ENCODE measurements at regions not wholly inside any gene's neighbourhood (a gene's known extent, or its start where the extent isn't known, plus 50 kb on each side); places are given as distances from the start of the nearest gene placed in this dataset.

DNA sequence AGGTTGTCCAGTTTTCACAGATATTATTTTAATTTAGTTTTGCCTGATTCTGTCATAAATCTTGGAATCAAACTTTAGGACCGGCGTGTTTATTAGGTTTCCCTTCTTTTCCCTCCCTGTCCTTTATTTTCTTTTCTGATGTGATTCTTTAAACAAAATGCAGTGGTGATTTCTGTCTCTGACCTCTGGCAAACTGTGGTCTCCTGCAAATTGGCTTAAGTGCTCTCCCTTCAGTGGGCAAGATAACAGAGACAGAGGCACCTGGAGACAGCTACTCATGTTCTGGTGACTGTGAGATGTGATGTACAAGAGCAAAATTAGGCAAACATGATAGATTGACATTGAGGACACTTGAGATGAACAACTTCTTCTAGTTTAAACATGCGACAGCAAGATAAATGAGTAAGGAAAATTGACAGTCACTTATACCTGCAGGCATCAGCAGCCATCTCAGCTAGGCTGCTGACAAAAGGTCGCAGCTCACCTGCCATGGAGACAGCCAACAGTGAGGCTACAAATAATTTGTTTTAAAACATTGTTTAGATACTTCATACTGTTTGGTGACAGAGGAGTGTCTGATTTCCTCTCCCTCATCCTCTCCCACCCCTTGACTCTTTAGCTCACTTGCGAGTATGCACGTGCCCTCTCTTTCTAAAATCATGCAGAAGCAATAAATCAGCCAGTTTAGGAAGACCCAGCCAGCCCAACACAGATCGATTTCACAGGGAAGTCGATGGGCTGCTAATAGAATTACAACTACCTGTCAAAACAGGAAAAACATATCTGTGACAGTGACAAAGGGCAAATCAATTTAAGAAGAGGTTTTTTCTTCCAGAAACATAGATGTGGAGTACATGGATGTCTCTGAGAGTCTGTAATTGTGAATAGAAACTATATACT, 63.4 kb upstream of the MAP3K7 start:
- no peaks in the 10 kb centered on the region for H4K20me1 ChIP-seq (ENCODE audit: insufficient read depth, low read length)
- no peaks in the 10 kb centered on the region for H3K79me2 ChIP-seq (ENCODE audit: insufficient read depth, low read length)
- no peak overlapping the region for H3K9ac ChIP-seq (ENCODE audit: insufficient read depth, low read length, poor library complexity, severe bottlenecking)
- no peak overlapping the region for H3K4me2 ChIP-seq (replicated peaks; ENCODE audit: extremely low read depth, low read length, poor library complexity, severe bottlenecking)
- no peak overlapping the region for H3K27ac ChIP-seq (ENCODE audit: low read depth in 1 of 2, low read length in 2 of 2)
- H3K4me1 Mint-ChIP-seq: no peaks in the 10 kb centered on the region
- DNase-seq: no peak
- H3K36me3 Mint-ChIP-seq: no peaks in the 10 kb centered on the region
- no peaks in the 10 kb centered on the region for H3K4me1 ChIP-seq (ENCODE audit: control insufficient read depth in 1 of 2, insufficient read depth in 2 of 2, low read length in 2 of 2)
- H3K9me3 Mint-ChIP-seq: peaks cover 0 to under 1% (median 0%) of the 10 kb centered on the region in 7 donors
- no peak overlapping the region for H3K4me3 ChIP-seq (replicated peaks in 1 of 3; ENCODE audit: low read depth in 2 of 3, low read length in 3 of 3)
- H3K36me3 ChIP-seq (replicated peaks in 1 of 2; ENCODE audit: control insufficient read depth in 1 of 2, insufficient read depth in 2 of 2, low read length in 2 of 2): no peaks in the 10 kb centered on the region
- 62% methylated on average over 2 of the region's 8 CpGs for WGBS (ENCODE audit: insufficient coverage)
- peaks cover 0 to 7% (median 3%) of the 10 kb centered on the region in 3 donors for H3K27me3 Mint-ChIP-seq (ENCODE audit: low read depth in 3 of 3)
- intact Hi-C loops (cut with micrococcal nuclease): no loop called here
- peak overlapping the region in 1 of 7 donors; percentile 16 for H3K27ac Mint-ChIP-seq
- H3K4me3 Mint-ChIP-seq: no peak overlapping the region
- no peaks in the 10 kb centered on the region for H3K9me3 ChIP-seq (replicated peaks in 1 of 2; ENCODE audit: control insufficient read depth in 1 of 2, insufficient read depth in 1 of 2, low read length in 2 of 2)
- no peak overlapping the region for H2AFZ ChIP-seq (ENCODE audit: insufficient read depth, low read depth, low read length, poor library complexity, severe bottlenecking)
- no peaks in the 10 kb centered on the region for H3K27me3 ChIP-seq (ENCODE audit: control insufficient read depth in 2 of 2, insufficient read depth in 2 of 2, low read length in 2 of 2)
- TF ChIP-seq, protein P1, sequence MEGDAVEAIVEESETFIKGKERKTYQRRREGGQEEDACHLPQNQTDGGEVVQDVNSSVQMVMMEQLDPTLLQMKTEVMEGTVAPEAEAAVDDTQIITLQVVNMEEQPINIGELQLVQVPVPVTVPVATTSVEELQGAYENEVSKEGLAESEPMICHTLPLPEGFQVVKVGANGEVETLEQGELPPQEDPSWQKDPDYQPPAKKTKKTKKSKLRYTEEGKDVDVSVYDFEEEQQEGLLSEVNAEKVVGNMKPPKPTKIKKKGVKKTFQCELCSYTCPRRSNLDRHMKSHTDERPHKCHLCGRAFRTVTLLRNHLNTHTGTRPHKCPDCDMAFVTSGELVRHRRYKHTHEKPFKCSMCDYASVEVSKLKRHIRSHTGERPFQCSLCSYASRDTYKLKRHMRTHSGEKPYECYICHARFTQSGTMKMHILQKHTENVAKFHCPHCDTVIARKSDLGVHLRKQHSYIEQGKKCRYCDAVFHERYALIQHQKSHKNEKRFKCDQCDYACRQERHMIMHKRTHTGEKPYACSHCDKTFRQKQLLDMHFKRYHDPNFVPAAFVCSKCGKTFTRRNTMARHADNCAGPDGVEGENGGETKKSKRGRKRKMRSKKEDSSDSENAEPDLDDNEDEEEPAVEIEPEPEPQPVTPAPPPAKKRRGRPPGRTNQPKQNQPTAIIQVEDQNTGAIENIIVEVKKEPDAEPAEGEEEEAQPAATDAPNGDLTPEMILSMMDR (IDR thresholded peaks at IDR 0.05): no peak

DNA sequence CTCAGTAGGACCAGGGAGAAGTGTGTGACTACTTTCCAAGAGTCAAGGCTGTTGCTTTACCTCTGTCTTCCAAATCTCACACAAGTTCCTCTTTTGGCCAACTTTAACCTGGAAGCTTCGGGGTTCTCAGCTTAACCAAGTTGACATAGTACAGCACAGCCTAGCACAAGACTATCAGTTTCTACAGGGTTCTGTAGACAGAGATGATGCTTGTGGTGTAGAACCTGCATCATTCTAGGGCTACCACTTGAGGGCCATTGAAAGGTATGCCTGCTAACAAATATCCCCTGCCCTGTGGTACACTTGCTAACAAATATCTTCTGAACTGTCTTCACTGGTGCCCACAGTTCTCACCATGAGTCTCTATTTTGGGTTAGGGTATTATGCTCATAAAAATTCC, 62.0 kb upstream of the MAP3K7 start:
- DNase-seq: no peak
- Mint-ChIP-seq H3K27ac (no peak overlapping the region), H3K9me3 (no peaks in the 10 kb centered on the region), H3K27me3 (ENCODE audit: low read depth in 3 of 3) (peaks cover 0 to 4% (median 2%) of the 10 kb centered on the region in 3 donors), H3K4me3 (no peak overlapping the region), H3K36me3 (no peaks in the 10 kb centered on the region), H3K4me1 (no peaks in the 10 kb centered on the region)
- H3K9ac ChIP-seq (ENCODE audit: insufficient read depth, low read length, poor library complexity, severe bottlenecking): no peak overlapping the region
- intact Hi-C loops (cut with micrococcal nuclease): no loop called here
- TF ChIP-seq, protein P1 (IDR thresholded peaks at IDR 0.05): no peak
- no peaks in the 10 kb centered on the region for H3K9me3 ChIP-seq (replicated peaks in 1 of 2; ENCODE audit: control insufficient read depth in 1 of 2, insufficient read depth in 1 of 2, low read length in 2 of 2)
- WGBS (ENCODE audit: insufficient coverage): no CpG with 5 or more reads among the region's 1 CpG
- H3K36me3 ChIP-seq (replicated peaks in 1 of 2; ENCODE audit: control insufficient read depth in 1 of 2, insufficient read depth in 2 of 2, low read length in 2 of 2): no peaks in the 10 kb centered on the region
- no peaks in the 10 kb centered on the region for H3K79me2 ChIP-seq (ENCODE audit: insufficient read depth, low read length)
- H3K4me3 ChIP-seq (replicated peaks in 1 of 3; ENCODE audit: low read depth in 2 of 3, low read length in 3 of 3): no peak overlapping the region
- no peaks in the 10 kb centered on the region for H4K20me1 ChIP-seq (ENCODE audit: insufficient read depth, low read length)
- H2AFZ ChIP-seq (ENCODE audit: insufficient read depth, low read depth, low read length, poor library complexity, severe bottlenecking): no peak overlapping the region
- H3K27ac ChIP-seq (ENCODE audit: low read depth in 1 of 2, low read length in 2 of 2): no peak overlapping the region
- H3K4me1 ChIP-seq (ENCODE audit: control insufficient read depth in 1 of 2, insufficient read depth in 2 of 2, low read length in 2 of 2): no peaks in the 10 kb centered on the region
- no peaks in the 10 kb centered on the region for H3K27me3 ChIP-seq (ENCODE audit: control insufficient read depth in 2 of 2, insufficient read depth in 2 of 2, low read length in 2 of 2)
- H3K4me2 ChIP-seq (replicated peaks; ENCODE audit: extremely low read depth, low read length, poor library complexity, severe bottlenecking): no peak overlapping the region
